AG09319 (cell line): ENCODE measurements at regions not wholly inside any gene's neighbourhood (a gene's known extent, or its start where the extent isn't known, plus 50 kb on each side); places are given as distances from the start of the nearest gene placed in this dataset.

Source experiments
- DNase-seq: peaks from one replicate; pipeline ENCODE4 v3.0.0-alpha.2; 2010; ENCODE audit warnings: low read depth; ENCODE audit errors: extremely low read depth
- CTCF ChIP-seq: IDR thresholded peaks from 2 replicates; pipeline ENCODE4 v1.5.1; 2011; ENCODE audit warnings: low read depth, mild to moderate bottlenecking, inconsistent platforms, low read length, moderate library complexity

- DNase-seq: no peak
- no peak for TF ChIP-seq CTCF
Measured at GRCh38 chr7:25710959-25711358, 441.0 kb upstream of the NFE2L3 start.

- no peak for DNase-seq
- no peak for TF ChIP-seq CTCF
Measured at GRCh38 chr7:25711940-25712339, 440.1 kb upstream of the NFE2L3 start.

- TF ChIP-seq CTCF: no peak
- no peak for DNase-seq
Measured at GRCh38 chr7:25712500-25712899, 439.5 kb upstream of the NFE2L3 start.

- DNase-seq: no peak
- no peak for TF ChIP-seq CTCF
Measured at GRCh38 chr7:25714013-25714412, 438.0 kb upstream of the NFE2L3 start.

GRCh38 chr7:25716421-25716820, 435.6 kb upstream of the NFE2L3 start:
- no peak for TF ChIP-seq CTCF
- no peak for DNase-seq

GRCh38 chr7:25718596-25718995, 433.4 kb upstream of the NFE2L3 start:
- DNase-seq: no peak
- TF ChIP-seq CTCF: no peak

GRCh38 chr7:25719190-25719896, 432.7 kb upstream of the NFE2L3 start:
- DNase-seq: no peak
- TF ChIP-seq CTCF: no peak
